Keratinocyte (primary cell): ENCODE measurements at regions not wholly inside any gene's neighbourhood (a gene's known extent, or its start where the extent isn't known, plus 50 kb on each side); places are given as distances from the start of the nearest gene placed in this dataset.

Experiments used
- DNase-seq: peaks from one replicate; pipeline ENCODE4 v3.0.0-alpha.2; 2011; ENCODE audit warnings: low read depth, missing footprints, low spot score
- FAIRE-seq: peaks from 2 replicates; lab custom pipeline; 2011; peaks lifted over from hg19 to GRCh38; lab: Jason Lieb, UNC
- H2AFZ ChIP-seq: 2 replicates; pipeline ENCODE4 v1.6.0; 2012; ENCODE audit warnings: low read length, control low read depth, inconsistent platforms; ENCODE audit not compliant: control insufficient read depth
- H3K27ac ChIP-seq: 2 replicates; pipeline ENCODE4 v1.5.1; 2011; ENCODE audit warnings: low read length; ENCODE audit not compliant: control insufficient read depth, insufficient read depth
- H3K27me3 ChIP-seq: 3 replicates; pipeline ENCODE4 v1.6.0; 2011; ENCODE audit warnings: low read length; ENCODE audit not compliant: control insufficient read depth, insufficient read depth; ENCODE audit errors: extremely low read depth
- H3K36me3 ChIP-seq, 2 experiments: 2 replicates in 1 of 2; 3 replicates in 1 of 2; pipeline ENCODE4 v1.5.1; 2011; ENCODE audit warnings: low read length in 2 of 2, mild to moderate bottlenecking in 1 of 2; ENCODE audit not compliant: control insufficient read depth in 2 of 2, insufficient read depth in 2 of 2; ENCODE audit errors: extremely low read depth in 1 of 2
- H3K4me1 ChIP-seq: 3 replicates; pipeline ENCODE4 v1.5.1; 2011; ENCODE audit warnings: low read length; ENCODE audit not compliant: control insufficient read depth, insufficient read depth; ENCODE audit errors: extremely low read depth
- H3K4me2 ChIP-seq: 3 replicates; pipeline ENCODE4 v1.6.0; 2011; ENCODE audit warnings: low read depth, low read length; ENCODE audit not compliant: control insufficient read depth, insufficient read depth; ENCODE audit errors: extremely low read depth
- H3K4me3 ChIP-seq, 3 experiments: fragments of 200-600 bp in 1 of 3; sonication (generic) in 1 of 3; 2 replicates in 2 of 3; 3 replicates in 1 of 3; pipeline ENCODE4 v1.5.1; 2011 to 2016; ENCODE audit warnings: low read length in 3 of 3, mild to moderate bottlenecking in 3 of 3, control low read depth in 2 of 3, inconsistent platforms in 1 of 3, low read depth in 1 of 3, mixed read lengths in 1 of 3, mixed run types in 1 of 3, moderate library complexity in 1 of 3; ENCODE audit not compliant: control insufficient read depth in 2 of 3, insufficient read depth in 2 of 3; ENCODE audit errors: extremely low read depth in 1 of 3
- H3K79me2 ChIP-seq: 2 replicates; pipeline ENCODE4 v1.6.0; 2012; ENCODE audit warnings: low read length; ENCODE audit not compliant: control insufficient read depth, insufficient read depth
- H3K9ac ChIP-seq: 3 replicates; pipeline ENCODE4 v1.6.0; 2011; ENCODE audit warnings: low read length; ENCODE audit not compliant: control insufficient read depth, insufficient read depth; ENCODE audit errors: extremely low read depth
- H3K9me1 ChIP-seq: 3 replicates; pipeline ENCODE4 v1.6.0; 2011; ENCODE audit warnings: low read length; ENCODE audit not compliant: control insufficient read depth, insufficient read depth; ENCODE audit errors: extremely low read depth
- H3K9me3 ChIP-seq: 2 replicates; pipeline ENCODE4 v1.5.1; 2012; ENCODE audit warnings: low read depth, low read length; ENCODE audit not compliant: control insufficient read depth
- H4K20me1 ChIP-seq: 3 replicates; pipeline ENCODE4 v1.6.0; 2011; ENCODE audit warnings: low read length; ENCODE audit not compliant: control insufficient read depth, insufficient read depth; ENCODE audit errors: extremely low read depth
- EZH2 ChIP-seq: IDR thresholded peaks from one replicate; pipeline ENCODE4 v1.6.1; 2012; ENCODE audit warnings: inconsistent platforms, mild to moderate bottlenecking, low read length, moderate library complexity
- dilution Hi-C: fragments of 300-500 bp; cut with MboI; formaldehyde crosslinking; loops from one replicate; pipeline ENCODE4 v1.7.0; 2020; ENCODE audit warnings: low sequenced_read_pairs; ENCODE audit not compliant: extremely low pct_ligation_motif_present
- TF ChIP-seq, protein P1 (sequence below), 3 experiments: IDR thresholded peaks in 1 of 3; conservative IDR thresholded peaks in 1 of 3; optimal IDR thresholded peaks in 1 of 3; 2 replicates in 2 of 3; 3 replicates in 1 of 3; pipeline versions ENCODE3 to v1.5.1; 2011; ENCODE audit warnings: low read length in 3 of 3, mild to moderate bottlenecking in 3 of 3, moderate library complexity in 2 of 3, control low read depth in 1 of 3, inconsistent platforms in 1 of 3; ENCODE audit not compliant: insufficient read depth in 2 of 3; ENCODE audit errors: extremely low read depth in 1 of 3

DNA sequence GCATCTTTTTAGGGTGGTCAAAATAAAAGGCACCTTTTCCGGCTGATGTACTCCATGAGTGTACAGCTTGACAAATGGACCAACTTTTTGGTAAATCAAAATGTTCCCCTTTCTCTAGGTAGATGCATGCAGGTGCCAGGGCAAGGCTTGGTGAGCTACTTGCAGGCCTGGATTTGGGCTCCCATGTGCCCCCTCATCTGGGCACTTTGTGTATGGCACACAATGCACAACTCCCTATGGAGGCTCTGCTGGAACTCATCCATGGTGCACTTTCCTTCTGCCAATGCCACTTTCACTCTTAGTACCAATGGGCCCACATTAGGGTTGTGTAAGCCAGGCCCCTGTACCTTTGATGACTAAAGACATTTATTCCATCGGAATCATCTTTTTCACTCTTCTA, 300.8 kb downstream of the SDHAF3 start:
- H2AFZ ChIP-seq, result no peak overlapping the region
- no peak for TF ChIP-seq EZH2
- TF ChIP-seq, protein P1, sequence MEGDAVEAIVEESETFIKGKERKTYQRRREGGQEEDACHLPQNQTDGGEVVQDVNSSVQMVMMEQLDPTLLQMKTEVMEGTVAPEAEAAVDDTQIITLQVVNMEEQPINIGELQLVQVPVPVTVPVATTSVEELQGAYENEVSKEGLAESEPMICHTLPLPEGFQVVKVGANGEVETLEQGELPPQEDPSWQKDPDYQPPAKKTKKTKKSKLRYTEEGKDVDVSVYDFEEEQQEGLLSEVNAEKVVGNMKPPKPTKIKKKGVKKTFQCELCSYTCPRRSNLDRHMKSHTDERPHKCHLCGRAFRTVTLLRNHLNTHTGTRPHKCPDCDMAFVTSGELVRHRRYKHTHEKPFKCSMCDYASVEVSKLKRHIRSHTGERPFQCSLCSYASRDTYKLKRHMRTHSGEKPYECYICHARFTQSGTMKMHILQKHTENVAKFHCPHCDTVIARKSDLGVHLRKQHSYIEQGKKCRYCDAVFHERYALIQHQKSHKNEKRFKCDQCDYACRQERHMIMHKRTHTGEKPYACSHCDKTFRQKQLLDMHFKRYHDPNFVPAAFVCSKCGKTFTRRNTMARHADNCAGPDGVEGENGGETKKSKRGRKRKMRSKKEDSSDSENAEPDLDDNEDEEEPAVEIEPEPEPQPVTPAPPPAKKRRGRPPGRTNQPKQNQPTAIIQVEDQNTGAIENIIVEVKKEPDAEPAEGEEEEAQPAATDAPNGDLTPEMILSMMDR (optimal IDR thresholded peaks at IDR 0.05 in 1 of 3, IDR thresholded peaks at IDR 0.05 in 1 of 3, conservative IDR thresholded peaks at IDR 0.05 in 1 of 3; ENCODE audit: extremely low read depth in 1 of 3, insufficient read depth in 2 of 3, low read length in 3 of 3), result no peak
- no peak overlapping the region for H3K4me2 ChIP-seq
- dilution Hi-C loops, result no loop called here
- no peaks in the 10 kb centered on the region for H3K36me3 ChIP-seq
- no peaks in the 10 kb centered on the region for H3K4me1 ChIP-seq
- no peak overlapping the region for H3K4me3 ChIP-seq
- no peaks in the 10 kb centered on the region for H3K9me1 ChIP-seq
- no peaks in the 10 kb centered on the region for H3K79me2 ChIP-seq
- no peak overlapping the region for H3K27ac ChIP-seq
- no peaks in the 10 kb centered on the region for H3K9me3 ChIP-seq
- H4K20me1 ChIP-seq, result no peaks in the 10 kb centered on the region
- no peak for FAIRE-seq
- H3K9ac ChIP-seq, result no peak overlapping the region
- H3K27me3 ChIP-seq, result no peaks in the 10 kb centered on the region
- DNase-seq, result no peak

DNA sequence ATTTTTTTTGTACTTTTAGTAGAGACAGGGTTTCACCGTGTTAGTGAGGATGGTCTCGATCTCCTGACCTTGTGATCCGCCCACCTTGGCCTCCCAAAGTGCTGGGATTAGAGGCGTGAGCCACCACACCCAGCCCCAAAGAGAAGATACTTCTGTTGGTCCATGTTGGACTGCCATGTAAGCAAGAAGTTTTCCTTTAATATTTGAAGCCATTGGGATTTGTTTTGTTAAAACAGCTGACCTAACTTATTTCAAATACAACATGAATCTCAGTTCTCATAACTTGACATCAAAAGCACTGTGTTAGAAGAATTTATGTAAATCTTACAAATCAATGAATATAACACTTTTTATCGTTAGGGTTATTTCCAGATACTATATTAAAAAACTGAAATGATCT, 302.4 kb downstream of the SDHAF3 start:
- Histone ChIP-seq H3K79me2 (no peaks in the 10 kb centered on the region), H3K9ac (no peak overlapping the region), H3K27ac (no peak overlapping the region), H3K4me1 (no peaks in the 10 kb centered on the region), H3K36me3 (no peaks in the 10 kb centered on the region), H3K27me3 (no peaks in the 10 kb centered on the region), H4K20me1 (no peaks in the 10 kb centered on the region), H3K4me2 (no peak overlapping the region), H3K4me3 (no peak overlapping the region), H3K9me1 (no peaks in the 10 kb centered on the region), H2AFZ (no peak overlapping the region), H3K9me3 (no peaks in the 10 kb centered on the region)
- dilution Hi-C loops, result no loop called here
- no peak for TF ChIP-seq EZH2
- TF ChIP-seq, protein P1 (optimal IDR thresholded peaks at IDR 0.05 in 1 of 3, IDR thresholded peaks at IDR 0.05 in 1 of 3, conservative IDR thresholded peaks at IDR 0.05 in 1 of 3; ENCODE audit: extremely low read depth in 1 of 3, insufficient read depth in 2 of 3, low read length in 3 of 3), result no peak
- FAIRE-seq, result no peak
- DNase-seq, result no peak
